ENCODE measurements at regions not wholly inside any gene's neighbourhood (a gene's known extent, or its start where the extent isn't known, plus 50 kb on each side); places are given as distances from the start of the nearest gene placed in this dataset.

DNA sequence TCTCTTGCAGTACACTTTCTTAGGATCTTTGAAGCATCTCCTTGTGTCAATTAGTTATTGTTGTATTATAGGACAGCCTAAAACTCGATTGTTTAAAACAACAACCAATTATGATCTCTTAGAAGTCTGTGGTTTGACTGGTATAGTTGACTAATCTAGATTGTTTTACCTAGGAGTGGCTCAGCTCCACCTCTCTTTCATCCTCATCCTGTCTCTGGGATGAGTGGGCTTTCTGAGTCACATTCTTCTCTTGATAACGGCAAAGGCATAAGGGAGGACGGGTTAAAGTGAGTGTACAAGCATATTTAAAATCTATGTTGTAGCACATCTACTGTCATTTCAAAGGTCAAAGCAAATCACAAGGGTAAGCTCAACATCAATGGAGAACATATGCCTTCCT lies 102.3 kb upstream of the GULP1 start:
- no peak for ATAC-seq
- Histone ChIP-seq H3K36me3 (no peaks in the 10 kb centered on the region), H3K4me3 (no peak overlapping the region), H3K27ac (no peak overlapping the region), H3K27me3 (ENCODE audit: low read depth) (no peaks in the 10 kb centered on the region), H3K4me1 (no peaks in the 10 kb centered on the region), H3K9me3 (no peaks in the 10 kb centered on the region)
- intact Hi-C loops (cut with DNase I), result no loop called here
- no peak for DNase-seq
- TF ChIP-seq, protein P1, sequence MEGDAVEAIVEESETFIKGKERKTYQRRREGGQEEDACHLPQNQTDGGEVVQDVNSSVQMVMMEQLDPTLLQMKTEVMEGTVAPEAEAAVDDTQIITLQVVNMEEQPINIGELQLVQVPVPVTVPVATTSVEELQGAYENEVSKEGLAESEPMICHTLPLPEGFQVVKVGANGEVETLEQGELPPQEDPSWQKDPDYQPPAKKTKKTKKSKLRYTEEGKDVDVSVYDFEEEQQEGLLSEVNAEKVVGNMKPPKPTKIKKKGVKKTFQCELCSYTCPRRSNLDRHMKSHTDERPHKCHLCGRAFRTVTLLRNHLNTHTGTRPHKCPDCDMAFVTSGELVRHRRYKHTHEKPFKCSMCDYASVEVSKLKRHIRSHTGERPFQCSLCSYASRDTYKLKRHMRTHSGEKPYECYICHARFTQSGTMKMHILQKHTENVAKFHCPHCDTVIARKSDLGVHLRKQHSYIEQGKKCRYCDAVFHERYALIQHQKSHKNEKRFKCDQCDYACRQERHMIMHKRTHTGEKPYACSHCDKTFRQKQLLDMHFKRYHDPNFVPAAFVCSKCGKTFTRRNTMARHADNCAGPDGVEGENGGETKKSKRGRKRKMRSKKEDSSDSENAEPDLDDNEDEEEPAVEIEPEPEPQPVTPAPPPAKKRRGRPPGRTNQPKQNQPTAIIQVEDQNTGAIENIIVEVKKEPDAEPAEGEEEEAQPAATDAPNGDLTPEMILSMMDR (IDR thresholded peaks at IDR 0.05), result no peak

DNA sequence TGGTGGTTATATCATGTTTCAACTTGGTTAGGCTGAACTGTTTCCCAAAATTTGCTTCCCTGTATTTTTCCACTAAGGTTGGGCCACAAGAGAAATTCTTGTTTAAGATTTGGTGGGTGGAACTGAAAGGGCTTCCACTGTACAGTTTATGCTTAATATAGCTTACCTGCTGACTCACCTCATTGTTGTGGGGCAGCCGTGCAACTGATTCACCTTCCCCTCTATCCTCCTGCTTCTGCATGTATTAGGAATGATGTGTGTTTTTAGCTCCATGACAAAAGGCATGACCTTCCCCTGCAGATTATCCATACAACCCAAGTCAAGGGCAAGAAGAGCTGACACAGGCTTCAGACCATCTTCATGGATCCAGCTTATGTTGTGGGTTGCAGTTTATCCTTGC lies 98.4 kb upstream of the GULP1 start:
- no peaks in the 10 kb centered on the region for H3K36me3 ChIP-seq
- no peak for DNase-seq
- no peaks in the 10 kb centered on the region for H3K9me3 ChIP-seq
- H3K27me3 ChIP-seq (ENCODE audit: low read depth), result no peaks in the 10 kb centered on the region
- intact Hi-C loops (cut with DNase I), result no loop called here
- H3K27ac ChIP-seq, result no peak overlapping the region
- TF ChIP-seq, protein P1 (IDR thresholded peaks at IDR 0.05), result no peak
- no peaks in the 10 kb centered on the region for H3K4me1 ChIP-seq
- no peak for ATAC-seq
- H3K4me3 ChIP-seq, result no peak overlapping the region

DNA sequence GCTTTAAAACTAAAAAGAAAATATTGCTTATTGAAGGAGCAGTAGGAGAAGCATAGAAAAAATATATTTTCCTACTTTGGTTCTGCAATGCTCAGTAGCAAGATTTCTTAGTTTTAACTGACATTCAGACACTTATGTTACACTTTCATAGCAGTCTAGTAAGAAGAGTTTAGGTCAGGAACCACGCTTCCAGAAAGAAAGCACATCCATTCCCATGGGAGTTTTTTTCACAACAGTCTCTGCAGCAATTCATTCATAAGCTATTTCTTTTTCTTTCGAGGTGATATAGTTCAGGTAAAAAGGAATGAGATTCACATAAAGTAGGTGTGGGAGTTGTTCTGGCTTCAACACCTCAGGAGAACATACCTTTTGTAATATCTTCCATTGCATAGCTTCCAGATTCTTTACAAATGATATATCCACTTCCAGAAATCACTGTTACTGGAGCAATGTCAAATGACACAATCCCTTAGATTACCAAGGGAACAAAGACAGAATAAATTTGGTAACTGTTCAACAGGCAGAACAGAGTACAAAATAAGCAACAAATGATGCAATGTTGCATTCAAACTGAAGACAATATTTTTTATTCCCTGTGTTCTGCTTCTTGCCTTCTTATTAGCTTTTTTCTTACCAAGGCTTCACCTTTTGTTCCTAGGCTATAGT lies 95.2 kb upstream of the GULP1 start:
- Histone ChIP-seq H3K9me3 (no peaks in the 10 kb centered on the region), H3K27ac (no peak overlapping the region), H3K4me1 (no peaks in the 10 kb centered on the region), H3K36me3 (no peaks in the 10 kb centered on the region), H3K27me3 (ENCODE audit: low read depth) (no peaks in the 10 kb centered on the region), H3K4me3 (no peak overlapping the region)
- TF ChIP-seq, protein P1 (IDR thresholded peaks at IDR 0.05), result no peak
- intact Hi-C loops (cut with DNase I), result no loop called here
- ATAC-seq, result no peak
- no peak for DNase-seq

DNA sequence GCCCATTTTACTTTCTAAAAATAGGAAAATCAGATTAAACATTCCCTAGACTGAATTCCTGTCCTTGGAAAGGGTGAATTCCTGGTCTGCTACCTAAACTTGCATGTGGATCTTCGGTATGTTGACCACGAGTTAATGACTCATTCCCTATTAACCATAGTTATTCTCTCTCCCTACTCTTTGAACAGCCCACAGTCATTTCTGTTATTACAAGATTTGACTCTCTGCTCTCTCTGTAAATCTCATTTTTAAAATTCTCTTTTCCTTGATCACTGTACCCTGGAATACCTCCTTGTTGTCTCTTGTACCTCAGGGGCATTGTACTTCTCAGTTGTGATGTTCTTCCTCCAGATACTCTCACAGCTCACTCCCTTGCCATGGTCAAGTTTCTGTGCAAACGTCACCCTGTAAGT lies 92.0 kb upstream of the GULP1 start:
- ATAC-seq (no peak), DNase-seq (no peak)
- no peak overlapping the region for H3K27ac ChIP-seq
- no peaks in the 10 kb centered on the region for H3K4me1 ChIP-seq
- H3K9me3 ChIP-seq, result no peaks in the 10 kb centered on the region
- no peaks in the 10 kb centered on the region for H3K36me3 ChIP-seq
- TF ChIP-seq, protein P1 (IDR thresholded peaks at IDR 0.05), result no peak
- H3K27me3 ChIP-seq (ENCODE audit: low read depth), result no peaks in the 10 kb centered on the region
- H3K4me3 ChIP-seq, result no peak overlapping the region
- intact Hi-C loops (cut with DNase I), result no loop called here

DNA sequence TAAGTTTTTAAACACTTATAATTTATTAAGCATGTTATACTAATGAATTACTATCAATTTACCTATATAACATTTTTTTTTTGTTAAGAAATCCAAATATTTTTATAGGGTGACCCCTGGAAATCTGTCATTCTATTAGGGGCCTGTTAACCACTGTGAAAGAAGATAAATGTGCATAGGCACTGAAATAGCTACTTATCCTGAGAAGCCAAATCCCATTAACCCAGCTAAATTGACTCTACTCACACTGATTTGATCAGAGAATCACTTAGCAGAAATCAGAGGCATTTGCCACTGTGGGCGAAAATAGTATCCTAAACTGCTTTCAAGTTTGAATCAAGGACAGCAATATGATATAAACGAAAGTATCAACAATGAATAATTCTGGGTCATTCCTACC lies 90.0 kb upstream of the GULP1 start:
- no peak for ATAC-seq

More for the DNA sequence above, 90.0 kb upstream of the GULP1 start:
- Histone ChIP-seq H3K4me1 (no peaks in the 10 kb centered on the region), H3K36me3 (no peaks in the 10 kb centered on the region), H3K4me3 (no peak overlapping the region), H3K9me3 (no peaks in the 10 kb centered on the region), H3K27ac (no peak overlapping the region), H3K27me3 (ENCODE audit: low read depth) (no peaks in the 10 kb centered on the region)
- TF ChIP-seq, protein P1 (IDR thresholded peaks at IDR 0.05), result no peak
- no peak for DNase-seq
- intact Hi-C loops (cut with DNase I), result no loop called here
